Activated CD4-positive, CD25-positive, alpha-beta regulatory T cell treated with anti-CD3 and anti-CD28 coated beads, Interleukin-2, amount 50 U/mL, for 24 hours (primary cell): ENCODE measurements at regions not wholly inside any gene's neighbourhood (a gene's known extent, or its start where the extent isn't known, plus 50 kb on each side); places are given as distances from the start of the nearest gene placed in this dataset.

Source experiments
- ATAC-seq, 2 donors: fragments of 150-1000 bp; cut with Tn5 transposase; one replicate each; pipeline ENCODE4 v1.10.0; 2021; ENCODE audit warnings: mild to moderate bottlenecking in 1 of 2, moderate library complexity in 1 of 2

DNA sequence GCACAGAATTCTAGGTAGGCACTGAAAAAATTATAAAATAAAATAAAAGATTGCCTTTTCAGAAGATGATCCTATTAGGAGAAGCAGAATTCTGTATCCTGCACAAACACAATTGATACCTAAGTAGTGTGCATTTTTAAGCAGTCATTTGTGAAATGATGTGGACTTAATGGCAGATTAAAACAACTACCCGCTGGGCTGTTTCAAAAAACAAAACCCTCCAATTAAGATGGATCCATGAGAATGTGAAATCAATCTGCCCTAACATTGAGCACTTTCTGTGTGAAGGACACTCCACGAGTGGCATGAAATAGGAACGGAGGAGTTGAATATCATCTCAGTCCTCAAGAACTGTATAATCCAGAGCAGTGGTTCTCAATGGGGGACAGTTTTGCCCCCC is 1012.8 kb upstream of the EEF2KMT start:
- no peak for ATAC-seq

DNA sequence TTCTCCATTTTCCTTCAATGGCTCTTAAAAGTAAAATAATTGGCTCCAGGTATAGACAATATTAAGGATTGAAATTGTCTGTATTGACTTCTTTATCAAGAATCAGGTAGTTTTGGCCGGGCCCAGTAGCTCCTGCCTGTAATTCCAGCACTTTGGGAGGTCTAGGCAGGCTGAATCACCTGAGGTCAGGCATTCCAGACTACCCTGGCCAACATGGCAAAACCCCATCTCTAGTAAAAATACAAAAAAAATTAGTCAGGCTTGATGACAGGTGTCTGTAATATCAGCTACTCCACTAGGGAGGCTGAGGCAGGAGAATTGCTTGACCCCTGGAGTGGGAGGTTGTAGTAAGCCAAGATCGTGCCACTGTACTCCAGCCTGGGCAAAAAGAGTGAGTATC is 1008.5 kb upstream of the EEF2KMT start:
- no peak for ATAC-seq

DNA sequence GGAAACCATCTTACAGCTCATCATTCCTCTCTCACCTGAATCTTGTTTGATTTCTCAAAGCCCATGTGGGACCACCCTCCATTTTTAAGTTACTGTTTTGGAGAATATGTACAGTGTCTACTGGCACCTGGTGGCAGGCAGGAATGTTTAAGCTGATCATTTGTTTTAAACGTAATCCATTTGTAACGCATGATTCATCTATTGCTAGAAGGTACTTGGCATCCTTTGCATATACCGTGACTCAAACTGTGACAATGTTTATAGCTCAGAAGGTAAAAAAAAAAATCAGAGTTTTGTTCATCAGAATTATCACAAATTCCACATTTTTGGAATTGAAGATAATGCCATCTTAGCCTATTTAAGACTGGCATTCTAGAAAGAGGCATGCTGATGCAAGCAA is 1007.5 kb upstream of the EEF2KMT start:
- ATAC-seq: no peak

DNA sequence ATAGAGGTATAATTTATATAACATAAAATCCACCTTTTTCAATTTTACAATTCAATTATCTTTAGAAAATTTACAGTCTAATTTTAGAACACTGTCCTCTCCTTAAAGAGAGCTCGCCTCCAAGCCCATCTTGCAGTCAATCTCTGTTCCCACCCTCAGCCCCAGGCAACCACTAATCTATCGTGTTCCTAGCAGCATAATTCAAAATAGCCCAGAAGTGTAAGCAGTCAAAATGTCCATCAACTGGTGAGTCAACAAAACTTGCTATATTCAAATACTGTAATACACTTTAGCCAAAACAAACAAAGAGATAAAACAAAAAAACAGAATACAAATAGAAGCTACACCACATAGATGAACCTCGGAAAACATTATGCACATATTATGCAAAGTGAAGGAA is 1006.8 kb upstream of the EEF2KMT start:
- ATAC-seq: no peak

DNA sequence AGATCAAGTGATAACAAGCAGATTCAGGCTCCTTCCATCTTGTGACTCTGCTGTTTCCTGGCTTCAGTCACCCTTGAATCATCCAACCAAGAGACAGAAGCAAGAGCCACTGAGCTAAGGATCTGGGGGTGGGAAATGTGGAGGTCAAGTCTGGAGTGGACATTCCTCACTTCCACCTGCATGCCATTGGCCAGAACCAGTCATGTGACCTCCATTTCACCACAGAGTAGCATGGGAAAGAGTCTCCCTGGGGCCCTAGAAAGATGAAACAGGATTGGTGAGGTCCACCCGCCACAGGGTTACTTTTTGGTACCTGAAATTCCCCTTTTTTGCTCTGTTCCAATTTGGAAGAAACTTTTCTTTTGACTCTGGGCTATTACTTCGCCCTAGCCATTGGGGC is 1006.0 kb upstream of the EEF2KMT start:
- ATAC-seq: no peak

DNA sequence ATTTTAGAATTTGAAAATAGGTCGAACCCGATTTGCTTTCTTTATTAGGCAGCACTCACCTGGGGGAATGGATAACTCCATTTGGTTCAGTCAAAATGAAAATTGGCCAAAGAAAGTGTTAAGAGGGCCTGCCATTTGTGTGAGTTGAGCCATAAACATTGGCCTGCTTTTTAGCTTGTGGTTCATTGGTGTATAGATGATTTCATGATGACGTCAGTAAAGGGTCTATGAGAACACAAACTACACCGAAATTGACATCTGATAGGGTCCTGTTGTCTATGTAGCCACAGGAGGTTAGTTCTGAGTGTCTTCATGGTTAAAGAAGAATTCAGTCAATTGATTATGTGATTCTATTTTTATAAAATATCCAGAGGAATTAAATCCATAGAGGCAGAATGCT is 1001.5 kb upstream of the EEF2KMT start:
- ATAC-seq: no peak

DNA sequence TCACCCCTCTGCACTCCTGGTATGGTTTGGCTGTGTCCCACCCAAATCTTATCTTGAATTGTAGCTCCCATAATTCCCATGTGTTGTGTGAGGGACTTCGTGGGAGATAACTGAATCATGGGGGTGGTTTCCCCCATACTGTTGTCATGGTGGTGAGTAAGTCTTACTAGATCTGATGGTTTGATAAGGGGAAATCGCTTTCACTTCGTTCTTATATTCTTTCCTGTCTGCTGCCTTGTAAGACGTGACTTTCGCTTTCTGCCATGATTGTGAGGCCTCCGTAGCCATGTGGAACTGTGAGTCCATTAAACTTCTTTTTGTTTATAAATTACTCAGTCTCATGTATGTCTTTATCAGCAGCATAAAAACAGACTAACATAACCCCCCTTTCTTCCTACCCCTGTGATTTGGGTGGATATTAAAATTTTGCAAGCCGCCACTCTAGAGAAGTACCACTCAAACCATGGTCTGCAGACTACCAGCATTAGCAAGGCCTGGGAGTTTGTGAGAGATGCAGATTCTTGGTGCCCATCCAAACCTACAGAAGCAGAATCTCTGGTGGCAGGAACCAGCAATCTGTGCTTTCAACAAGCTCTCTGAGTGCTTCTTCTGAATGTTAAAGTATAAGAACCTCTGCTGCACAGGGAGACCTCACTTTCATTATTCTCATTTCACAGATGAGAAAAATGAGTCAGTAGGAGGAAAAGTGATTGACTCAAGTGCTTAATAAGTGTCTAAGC is 999.5 kb upstream of the EEF2KMT start:
- no peak for ATAC-seq

DNA sequence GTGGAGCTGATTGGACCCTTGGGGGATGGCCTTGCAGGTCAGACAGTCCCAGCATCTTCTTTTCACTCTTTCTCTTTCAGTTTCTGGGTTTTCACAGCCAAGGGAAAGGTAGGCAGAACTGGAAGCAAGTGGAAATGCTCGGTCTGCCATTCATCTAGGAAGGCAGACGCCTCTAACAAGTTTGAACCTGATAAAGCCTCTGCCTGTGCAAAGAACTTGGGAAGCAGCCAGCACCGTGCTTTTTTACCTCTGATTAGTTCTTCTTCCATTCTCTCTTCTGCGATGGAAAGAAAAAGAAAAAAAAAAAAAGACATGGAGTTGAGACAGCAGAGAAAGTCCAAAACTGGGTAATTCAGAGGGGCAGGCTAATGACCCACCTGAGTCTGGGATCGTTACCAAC is 997.8 kb upstream of the EEF2KMT start:
- ATAC-seq: no peak

DNA sequence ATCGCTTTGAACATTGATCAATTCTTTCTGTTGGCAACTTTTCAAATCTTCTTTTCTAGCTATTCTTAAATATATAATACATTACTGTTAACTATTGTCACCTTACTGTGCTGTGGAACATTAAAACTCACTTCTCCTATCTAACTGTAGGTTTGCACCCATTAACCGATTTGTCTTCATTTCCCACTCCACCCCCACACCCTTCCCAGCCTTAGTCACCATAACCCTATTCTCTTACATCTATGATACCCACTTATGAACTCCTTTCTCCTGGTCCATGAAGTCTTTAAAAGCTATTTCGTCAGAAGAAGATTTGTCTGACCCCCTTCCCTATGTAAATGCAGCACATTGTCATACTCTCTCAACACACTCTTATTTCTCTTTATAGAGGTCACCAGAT is 993.4 kb upstream of the EEF2KMT start:
- no peak for ATAC-seq

DNA sequence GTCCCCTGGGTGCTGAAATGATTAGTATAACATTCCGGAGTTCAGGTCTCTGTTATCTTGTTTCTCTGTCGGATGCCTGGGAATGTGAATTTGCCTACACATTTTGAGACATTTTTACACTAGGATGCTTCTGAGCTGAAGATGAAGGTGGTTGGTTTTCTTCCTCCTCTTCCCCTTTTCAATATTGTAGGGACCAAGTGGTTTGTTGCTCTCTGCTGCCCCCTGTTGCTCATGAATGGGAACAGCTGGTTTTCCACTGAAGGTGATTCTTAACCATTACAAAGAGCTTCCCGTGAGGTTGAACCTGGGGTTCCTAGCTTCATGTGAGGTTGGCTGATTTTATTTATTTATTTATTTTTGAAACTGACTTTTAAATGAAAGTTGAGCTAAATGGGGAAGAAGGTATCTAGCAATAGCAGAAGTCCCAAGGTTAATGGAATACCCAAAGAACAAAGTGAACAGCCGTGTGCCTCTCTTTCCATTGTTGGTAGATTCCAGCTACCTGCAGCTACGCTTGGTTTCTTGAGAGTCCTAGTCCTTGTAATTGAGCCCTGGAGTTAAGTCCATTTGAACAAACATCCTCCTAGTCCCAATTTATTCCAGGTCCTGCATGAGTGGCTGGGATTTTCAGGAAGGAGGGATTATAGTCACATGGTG is 983.9 kb upstream of the EEF2KMT start:
- ATAC-seq: no peak

DNA sequence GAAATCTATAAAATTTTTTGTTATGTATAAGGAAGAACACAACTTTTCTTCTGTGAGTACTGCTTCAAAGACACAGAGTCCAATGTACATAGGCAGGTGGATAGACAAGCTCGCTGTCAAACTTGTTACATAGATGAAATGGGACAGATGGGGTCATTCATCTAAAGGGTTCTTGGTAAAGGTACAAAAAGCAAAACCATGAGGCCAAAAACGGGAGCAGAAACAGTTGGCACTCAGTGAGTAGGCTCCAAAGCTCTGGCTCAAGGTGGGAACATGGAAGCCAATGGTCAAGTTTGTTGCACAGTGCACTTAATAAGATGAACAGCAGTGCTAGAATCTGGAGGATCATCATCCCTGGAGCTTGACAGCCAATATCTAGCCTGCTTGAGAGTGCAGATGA is 979.0 kb upstream of the EEF2KMT start:
- ATAC-seq: no peak

DNA sequence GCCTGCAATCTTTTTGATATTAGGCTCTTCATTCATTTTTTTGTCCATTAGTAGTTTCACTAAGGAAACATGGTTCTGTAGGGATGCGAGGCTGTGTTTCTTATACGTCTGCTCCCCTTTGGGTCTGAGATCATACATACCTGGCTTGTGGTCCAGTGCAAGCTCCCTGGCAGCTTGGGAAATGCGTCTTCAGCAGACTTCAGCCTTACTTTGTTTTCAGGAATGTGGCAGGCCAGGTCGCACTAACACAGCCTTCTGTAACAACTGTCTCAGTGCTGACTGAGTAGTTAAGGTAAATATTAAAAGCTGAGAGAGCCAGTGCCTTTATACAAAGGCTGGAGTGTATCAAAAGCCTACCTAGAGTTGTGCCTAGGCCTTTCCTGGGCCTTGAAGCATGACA is 970.5 kb upstream of the EEF2KMT start:
- ATAC-seq: no peak

DNA sequence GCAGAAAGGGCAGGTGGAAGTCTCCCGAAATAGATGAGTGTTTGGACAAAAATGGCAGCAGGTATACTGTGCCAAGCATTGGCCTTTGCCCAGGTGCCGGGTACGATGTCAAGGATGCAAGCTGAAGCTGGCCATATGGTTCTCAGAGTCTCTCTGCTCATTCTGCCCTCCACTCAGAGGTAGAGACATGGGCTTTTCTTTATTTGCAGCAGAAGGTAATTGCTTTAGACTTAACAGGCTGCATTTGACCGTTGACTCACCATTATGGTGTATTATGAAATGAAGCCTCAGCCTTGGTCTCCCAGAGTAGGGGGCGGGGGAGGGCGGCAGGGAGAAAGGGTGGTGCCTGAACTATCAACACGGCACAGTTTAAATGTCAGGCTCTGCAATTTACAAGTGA is 969.1 kb upstream of the EEF2KMT start:
- ATAC-seq: no peak

DNA sequence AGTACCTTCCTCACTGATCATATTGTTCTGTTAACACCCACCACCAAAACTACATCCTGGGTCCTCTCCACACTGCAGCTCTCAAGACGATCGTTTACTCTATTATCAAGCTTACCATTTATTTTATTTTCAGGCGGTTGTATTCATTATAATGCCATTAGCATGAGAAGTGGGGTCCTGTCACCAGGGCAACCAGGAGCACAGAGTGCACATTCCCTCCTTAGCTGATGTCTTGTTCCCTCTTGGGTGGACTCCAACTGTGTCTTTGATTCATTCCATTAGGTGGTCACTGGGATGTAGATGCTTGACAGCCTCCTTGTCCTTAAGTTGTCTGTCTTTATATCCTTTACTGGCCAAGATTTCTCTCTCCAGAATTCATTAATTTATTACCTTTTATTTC is 965.9 kb upstream of the EEF2KMT start:
- ATAC-seq: no peak

DNA sequence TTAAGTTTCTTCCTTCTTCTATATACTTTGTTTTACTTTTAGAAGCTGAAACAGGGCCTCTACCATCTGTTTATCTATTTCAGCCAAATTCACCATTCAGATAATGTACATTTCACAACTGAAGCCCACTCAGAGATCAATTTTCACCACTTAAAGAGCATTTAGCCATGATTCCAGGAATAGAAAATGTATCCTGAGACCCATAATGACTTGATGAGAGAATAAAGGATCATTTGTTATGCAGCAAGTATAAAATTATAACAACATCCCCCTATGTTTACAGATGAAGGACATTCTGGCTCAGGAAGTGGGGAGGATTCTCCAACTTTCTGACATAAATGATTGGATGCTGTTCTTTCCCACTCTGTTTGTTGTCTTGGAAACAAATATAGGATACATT is 962.1 kb upstream of the EEF2KMT start:
- no peak for ATAC-seq

DNA sequence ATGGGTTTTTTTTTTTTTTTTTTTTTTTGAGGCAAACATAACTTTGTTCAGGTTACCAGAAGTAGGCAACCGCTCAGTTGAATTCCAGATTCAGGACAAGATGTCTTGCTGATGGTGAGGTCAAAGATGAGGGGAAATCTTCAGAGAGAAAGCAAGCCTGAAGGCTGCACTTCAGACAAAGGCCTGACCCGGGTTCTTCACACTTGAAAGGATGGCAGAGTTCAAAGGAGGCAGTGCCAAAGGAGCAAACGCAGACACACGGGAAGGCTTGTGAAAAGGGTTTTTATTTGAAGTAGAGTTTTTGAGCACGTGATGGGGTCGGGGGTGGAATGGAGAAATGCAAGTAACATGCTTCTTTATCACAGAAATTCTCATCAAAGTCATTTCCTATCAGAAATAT is 960.2 kb upstream of the EEF2KMT start:
- no peak for ATAC-seq

DNA sequence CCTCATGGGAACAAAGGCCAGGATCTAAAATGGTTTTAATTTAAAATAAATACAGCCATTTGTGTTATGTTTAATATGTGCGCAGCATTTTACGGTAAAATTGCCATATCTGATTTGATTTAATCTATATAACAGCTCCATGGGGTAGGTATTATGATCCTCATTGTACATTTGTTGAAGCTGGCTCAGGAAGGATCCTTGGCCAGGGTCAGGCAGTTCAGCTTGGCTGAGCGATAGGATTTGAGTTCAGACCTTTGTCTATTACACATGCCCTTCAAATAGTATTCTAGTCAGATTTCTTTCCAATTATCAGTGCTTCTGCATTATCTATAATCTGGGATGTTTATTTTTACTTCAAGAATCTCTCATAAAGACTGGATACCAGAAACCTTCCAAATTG is 950.4 kb upstream of the EEF2KMT start:
- ATAC-seq: no peak

DNA sequence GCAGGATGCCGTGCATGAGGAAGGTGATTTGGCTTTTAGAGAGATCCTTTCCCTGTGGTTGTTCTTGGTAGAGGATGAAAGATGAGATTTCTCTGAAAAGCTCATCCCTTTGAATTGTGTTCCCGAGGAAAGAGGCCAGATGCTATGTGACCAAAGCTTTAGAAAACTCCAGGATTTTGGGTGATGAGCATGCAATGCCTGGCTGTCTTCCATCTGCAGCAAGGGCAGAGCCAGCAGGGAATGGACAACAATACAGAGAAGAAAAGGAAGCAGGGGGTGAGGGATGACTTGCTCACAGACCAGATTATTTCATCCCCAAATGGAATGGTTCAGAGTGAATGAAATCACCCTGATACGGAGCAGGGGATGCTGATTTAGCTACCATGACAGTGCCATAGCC is 949.7 kb upstream of the EEF2KMT start:
- no peak for ATAC-seq

DNA sequence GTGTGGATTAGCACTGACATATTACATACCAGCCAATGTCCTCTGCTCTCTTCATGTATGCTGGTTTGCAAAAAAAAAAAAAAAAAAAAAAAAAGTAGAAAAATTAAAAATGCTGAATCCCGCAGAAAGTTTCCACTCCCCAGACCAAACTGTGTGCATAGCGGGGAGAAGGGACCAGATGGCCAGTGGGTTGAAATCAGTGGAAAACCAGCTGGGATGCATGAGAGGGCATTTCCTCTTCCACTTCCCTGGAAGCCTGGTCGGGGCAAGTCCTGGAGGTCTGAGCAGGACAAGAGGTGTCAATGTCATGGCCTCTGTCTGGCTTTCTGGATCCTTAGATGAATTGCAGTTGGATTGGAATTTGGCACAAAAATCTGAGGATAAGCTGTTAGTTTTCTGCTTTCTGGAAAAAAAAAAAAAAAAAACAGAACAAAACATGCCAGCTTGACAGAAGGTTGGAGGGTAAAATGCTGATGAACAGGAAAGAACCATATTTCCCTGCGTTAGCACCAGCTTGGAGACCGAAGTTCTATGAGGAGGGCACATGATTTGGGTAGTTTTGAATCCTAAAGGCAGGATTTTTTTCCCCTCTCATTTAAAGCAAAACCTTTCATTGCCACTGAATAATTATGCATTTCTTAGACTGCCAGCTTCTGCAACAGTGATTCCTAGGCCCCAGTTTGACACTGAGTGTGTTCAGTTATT is 941.5 kb upstream of the EEF2KMT start:
- ATAC-seq: no peak

DNA sequence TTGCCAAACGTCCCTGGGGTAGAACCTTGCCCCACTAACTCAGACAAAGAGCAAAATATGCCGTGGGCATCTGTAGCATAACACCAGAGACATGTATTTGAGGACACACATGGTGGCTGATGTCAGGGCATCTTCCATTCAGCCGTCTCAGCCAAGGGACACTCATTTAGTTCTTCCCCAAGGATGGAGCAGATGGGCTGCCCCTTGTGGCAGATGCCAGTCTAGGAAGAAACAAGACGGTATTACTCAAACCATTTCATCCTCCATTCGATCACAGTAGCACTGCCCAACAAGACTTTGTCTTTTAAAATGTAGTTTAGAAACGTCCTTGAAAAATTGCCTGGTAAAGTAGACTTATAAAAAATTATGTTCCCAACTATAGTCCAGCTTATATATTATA is 937.6 kb upstream of the EEF2KMT start:
- ATAC-seq: no peak

DNA sequence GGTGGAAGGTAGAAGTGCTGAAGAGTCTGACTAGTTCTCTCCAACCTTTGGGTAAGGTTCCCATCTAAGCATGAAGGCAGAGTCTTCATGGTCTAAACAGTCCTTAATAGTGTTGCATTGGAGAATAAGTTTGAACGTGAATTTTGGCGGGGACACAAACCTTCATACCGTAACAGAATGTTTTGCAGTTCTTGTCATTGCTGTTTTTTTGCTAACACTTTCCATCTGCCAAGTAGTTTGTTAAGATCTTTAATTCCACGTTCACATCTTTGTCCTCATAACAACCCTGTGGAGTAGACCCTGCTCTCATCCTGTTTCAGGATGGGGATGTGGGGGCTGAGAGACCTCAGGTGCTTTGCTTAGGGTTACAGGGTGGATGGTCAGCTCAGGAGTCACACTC is 936.9 kb upstream of the EEF2KMT start:
- no peak for ATAC-seq

DNA sequence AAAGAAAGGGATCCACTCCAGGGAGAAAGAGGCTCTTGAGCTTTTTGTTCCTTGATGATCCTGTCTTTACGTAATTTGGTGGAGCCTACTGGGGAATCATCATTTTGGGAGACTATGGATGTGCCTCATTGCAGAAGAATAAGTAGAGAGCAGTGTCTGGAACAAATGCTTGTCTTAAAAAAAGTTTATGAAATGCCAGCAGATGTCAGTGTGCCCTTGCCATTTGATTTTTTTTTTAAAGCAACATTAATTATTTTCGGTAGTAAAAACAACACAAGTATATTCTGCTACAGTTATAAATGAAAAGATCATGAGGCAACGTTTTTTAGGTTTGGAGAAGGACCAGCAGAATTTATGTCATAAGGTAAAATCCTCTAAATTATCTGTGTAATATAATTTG is 934.8 kb upstream of the EEF2KMT start:
- ATAC-seq: no peak

DNA sequence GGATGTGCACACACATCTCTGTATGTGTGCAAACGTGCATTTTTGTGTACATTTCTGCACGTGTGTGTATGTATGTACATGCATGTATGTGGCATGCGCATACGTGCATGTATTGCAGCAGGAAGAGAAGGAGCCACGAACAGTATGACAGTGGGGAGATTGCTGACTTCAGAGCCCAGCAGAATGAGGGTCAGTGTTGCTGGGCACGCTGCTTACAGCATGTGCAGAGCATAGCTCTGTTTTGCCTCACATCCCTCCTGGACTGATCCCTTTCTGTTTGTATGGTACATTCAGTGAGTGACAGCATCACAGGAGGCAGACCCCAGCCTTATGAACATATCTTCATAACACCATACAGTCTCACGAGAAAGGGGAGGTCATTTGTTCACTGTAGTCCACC is 934.0 kb upstream of the EEF2KMT start:
- no peak for ATAC-seq

DNA sequence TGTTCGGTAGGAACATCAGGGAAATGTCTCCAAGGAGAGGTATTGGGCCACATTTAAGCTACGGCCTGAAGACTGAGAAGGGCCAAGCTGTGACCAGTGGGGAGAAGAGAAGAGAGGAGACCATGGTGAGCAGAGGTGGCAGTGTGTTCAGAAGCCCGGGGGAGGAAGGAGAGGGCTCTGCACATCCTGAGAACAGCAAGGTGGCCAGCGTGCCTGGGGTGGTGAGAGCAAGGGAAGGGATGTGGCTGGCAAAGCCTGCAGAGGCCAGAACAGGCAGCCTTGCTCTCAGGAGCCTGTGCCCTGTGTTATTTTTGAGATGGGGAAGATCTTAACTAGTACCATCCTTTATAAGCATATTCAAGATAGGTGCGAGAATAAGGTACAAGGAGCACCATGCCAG is 933.5 kb upstream of the EEF2KMT start:
- ATAC-seq: no peak
